K562 (cell line): ENCODE measurements at regions not wholly inside any gene's neighbourhood (a gene's known extent, or its start where the extent isn't known, plus 50 kb on each side); places are given as distances from the start of the nearest gene placed in this dataset.
A peak's percentile ranks its signal among the peaks of the same experiment; 100 is the strongest.

Experiments used
- MTA3 ChIP-seq: fragments of 450-650 bp; formaldehyde crosslinking; IDR thresholded peaks from 2 replicates; pipeline ENCODE4 v1.6.1; 2017; ENCODE audit warnings: mild to moderate bottlenecking, borderline replicate concordance
- TF ChIP-seq, protein P1 (sequence below), 2 experiments: fragments of 450-650 bp; formaldehyde crosslinking in 1 of 2; IDR thresholded peaks; 2 replicates each; pipeline versions ENCODE4 v1.4.0 to v1.6.1; 2014 to 2020; ENCODE audit warnings: mild to moderate bottlenecking in 2 of 2, borderline replicate concordance in 1 of 2, low read depth in 1 of 2

- TF ChIP-seq, protein P1, sequence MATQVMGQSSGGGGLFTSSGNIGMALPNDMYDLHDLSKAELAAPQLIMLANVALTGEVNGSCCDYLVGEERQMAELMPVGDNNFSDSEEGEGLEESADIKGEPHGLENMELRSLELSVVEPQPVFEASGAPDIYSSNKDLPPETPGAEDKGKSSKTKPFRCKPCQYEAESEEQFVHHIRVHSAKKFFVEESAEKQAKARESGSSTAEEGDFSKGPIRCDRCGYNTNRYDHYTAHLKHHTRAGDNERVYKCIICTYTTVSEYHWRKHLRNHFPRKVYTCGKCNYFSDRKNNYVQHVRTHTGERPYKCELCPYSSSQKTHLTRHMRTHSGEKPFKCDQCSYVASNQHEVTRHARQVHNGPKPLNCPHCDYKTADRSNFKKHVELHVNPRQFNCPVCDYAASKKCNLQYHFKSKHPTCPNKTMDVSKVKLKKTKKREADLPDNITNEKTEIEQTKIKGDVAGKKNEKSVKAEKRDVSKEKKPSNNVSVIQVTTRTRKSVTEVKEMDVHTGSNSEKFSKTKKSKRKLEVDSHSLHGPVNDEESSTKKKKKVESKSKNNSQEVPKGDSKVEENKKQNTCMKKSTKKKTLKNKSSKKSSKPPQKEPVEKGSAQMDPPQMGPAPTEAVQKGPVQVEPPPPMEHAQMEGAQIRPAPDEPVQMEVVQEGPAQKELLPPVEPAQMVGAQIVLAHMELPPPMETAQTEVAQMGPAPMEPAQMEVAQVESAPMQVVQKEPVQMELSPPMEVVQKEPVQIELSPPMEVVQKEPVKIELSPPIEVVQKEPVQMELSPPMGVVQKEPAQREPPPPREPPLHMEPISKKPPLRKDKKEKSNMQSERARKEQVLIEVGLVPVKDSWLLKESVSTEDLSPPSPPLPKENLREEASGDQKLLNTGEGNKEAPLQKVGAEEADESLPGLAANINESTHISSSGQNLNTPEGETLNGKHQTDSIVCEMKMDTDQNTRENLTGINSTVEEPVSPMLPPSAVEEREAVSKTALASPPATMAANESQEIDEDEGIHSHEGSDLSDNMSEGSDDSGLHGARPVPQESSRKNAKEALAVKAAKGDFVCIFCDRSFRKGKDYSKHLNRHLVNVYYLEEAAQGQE (IDR thresholded peaks at IDR 0.05; ENCODE audit: borderline replicate concordance): peak; percentile 49; the same call in 1 of the 2 replicates
- TF ChIP-seq, protein P1 (CRISPR knock-in tag; IDR thresholded peaks at IDR 0.05; ENCODE audit: low read depth): no peak
- no peak for TF ChIP-seq MTA3
Observed at GRCh38 chr5:53262348-53262970, 152.9 kb upstream of the MOCS2 start (continued).
